GM18511 (cell line): ENCODE measurements at regions not wholly inside any gene's neighbourhood (a gene's known extent, or its start where the extent isn't known, plus 50 kb on each side); places are given as distances from the start of the nearest gene placed in this dataset.

Experiments used
- ATAC-seq: cut with Tn5 transposase; IDR thresholded peaks from one replicate; pipeline ENCODE4 v1.9.1; 2021; ENCODE audit warnings: mild to moderate bottlenecking, moderate library complexity; ENCODE audit not compliant: unreplicated experiment

GRCh38 chr1:4033713-4034112 lies 133.6 kb upstream of the C1orf174 start:
- ATAC-seq, result no peak

- no peak for ATAC-seq
Measured at GRCh38 chr1:4034318-4034887, 134.3 kb upstream of the C1orf174 start.

GRCh38 chr1:4044967-4045366 lies 144.9 kb upstream of the C1orf174 start:
- no peak for ATAC-seq

GRCh38 chr1:4045397-4046010 lies 145.4 kb upstream of the C1orf174 start:
- no peak for ATAC-seq

- ATAC-seq, result no peak
Measured at GRCh38 chr1:4046836-4047461, 146.9 kb upstream of the C1orf174 start.

- no peak for ATAC-seq
Measured at GRCh38 chr1:4047666-4048065, 147.6 kb upstream of the C1orf174 start.

GRCh38 chr1:4048076-4048475 lies 148.0 kb upstream of the C1orf174 start:
- no peak for ATAC-seq

- ATAC-seq, result no peak
Measured at GRCh38 chr1:4048921-4049320, 148.8 kb upstream of the C1orf174 start.

- no peak for ATAC-seq
Measured at GRCh38 chr1:4050998-4051397, 150.9 kb upstream of the C1orf174 start.

- no peak for ATAC-seq
Measured at GRCh38 chr1:4052657-4053056, 152.6 kb upstream of the C1orf174 start.

- ATAC-seq, result no peak
Measured at GRCh38 chr1:4053160-4053748, 153.2 kb upstream of the C1orf174 start.

GRCh38 chr1:4053774-4054173 lies 153.7 kb upstream of the C1orf174 start:
- no peak for ATAC-seq

GRCh38 chr1:4055294-4055967 lies 155.4 kb upstream of the C1orf174 start:
- no peak for ATAC-seq

- no peak for ATAC-seq
Measured at GRCh38 chr1:4056422-4056821, 156.3 kb upstream of the C1orf174 start.

GRCh38 chr1:4056989-4057388 lies 156.9 kb upstream of the C1orf174 start:
- no peak for ATAC-seq

- ATAC-seq, result no peak
Measured at GRCh38 chr1:4057603-4058002, 157.5 kb upstream of the C1orf174 start.

- ATAC-seq, result no peak
Measured at GRCh38 chr1:4058122-4058521, 158.1 kb upstream of the C1orf174 start.

- no peak for ATAC-seq
Measured at GRCh38 chr1:4058706-4059105, 158.6 kb upstream of the C1orf174 start.

- ATAC-seq, result no peak
Measured at GRCh38 chr1:4059270-4059669, 159.2 kb upstream of the C1orf174 start.

- ATAC-seq, result no peak
Measured at GRCh38 chr1:4060850-4061249, 160.8 kb upstream of the C1orf174 start.

GRCh38 chr1:4061521-4062031 lies 161.5 kb upstream of the C1orf174 start:
- ATAC-seq, result no peak
